GM13976 (cell line): ENCODE measurements at regions not wholly inside any gene's neighbourhood (a gene's known extent, or its start where the extent isn't known, plus 50 kb on each side); places are given as distances from the start of the nearest gene placed in this dataset.
"Not testable (repeated sequence)": the region's sequence is repeated elsewhere in the genome, so short reads cannot be mapped to it uniquely, and the experiment has no call there.

ENCODE experiments used
- DNase-seq: peaks from one replicate; pipeline ENCODE4 v3.0.0; 2012; ENCODE audit warnings: low spot score
- in situ Hi-C: fragments of 300-500 bp; cut with MboI; formaldehyde crosslinking; loops from one replicate; pipeline ENCODE4 v1.12.0; 2022; ENCODE audit warnings: low sequenced_read_pairs, mixed read lengths, inconsistent platforms; ENCODE audit not compliant: unreplicated experiment
- TF ChIP-seq, protein P1 (sequence below): IDR thresholded peaks from 2 replicates; pipeline ENCODE4 v1.5.1; 2012; ENCODE audit warnings: borderline replicate concordance, mild to moderate bottlenecking; ENCODE audit not compliant: insufficient read depth; ENCODE audit errors: extremely low read depth, missing control alignments, control extremely low read depth

DNA sequence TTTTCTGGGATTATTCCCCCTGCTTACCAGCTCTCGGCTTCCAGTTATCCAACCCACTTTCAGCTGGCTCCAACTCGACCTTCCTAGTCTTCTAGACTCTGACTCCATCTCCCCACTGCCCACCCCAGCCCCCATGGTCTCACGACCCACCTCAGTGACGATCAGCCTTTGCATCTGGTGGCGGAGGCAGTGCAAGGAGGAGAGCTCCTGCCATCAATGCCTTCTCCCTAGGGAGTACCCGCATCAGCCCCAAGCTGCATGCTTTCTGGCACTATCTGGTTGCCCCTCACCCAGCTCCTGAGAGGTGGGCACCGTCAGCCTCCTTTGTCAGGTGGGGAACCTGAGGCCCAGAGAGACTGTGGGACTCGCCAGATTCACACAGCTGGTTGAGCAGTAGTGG lies 72.6 kb upstream of the RPL38 start:
- TF ChIP-seq, protein P1, sequence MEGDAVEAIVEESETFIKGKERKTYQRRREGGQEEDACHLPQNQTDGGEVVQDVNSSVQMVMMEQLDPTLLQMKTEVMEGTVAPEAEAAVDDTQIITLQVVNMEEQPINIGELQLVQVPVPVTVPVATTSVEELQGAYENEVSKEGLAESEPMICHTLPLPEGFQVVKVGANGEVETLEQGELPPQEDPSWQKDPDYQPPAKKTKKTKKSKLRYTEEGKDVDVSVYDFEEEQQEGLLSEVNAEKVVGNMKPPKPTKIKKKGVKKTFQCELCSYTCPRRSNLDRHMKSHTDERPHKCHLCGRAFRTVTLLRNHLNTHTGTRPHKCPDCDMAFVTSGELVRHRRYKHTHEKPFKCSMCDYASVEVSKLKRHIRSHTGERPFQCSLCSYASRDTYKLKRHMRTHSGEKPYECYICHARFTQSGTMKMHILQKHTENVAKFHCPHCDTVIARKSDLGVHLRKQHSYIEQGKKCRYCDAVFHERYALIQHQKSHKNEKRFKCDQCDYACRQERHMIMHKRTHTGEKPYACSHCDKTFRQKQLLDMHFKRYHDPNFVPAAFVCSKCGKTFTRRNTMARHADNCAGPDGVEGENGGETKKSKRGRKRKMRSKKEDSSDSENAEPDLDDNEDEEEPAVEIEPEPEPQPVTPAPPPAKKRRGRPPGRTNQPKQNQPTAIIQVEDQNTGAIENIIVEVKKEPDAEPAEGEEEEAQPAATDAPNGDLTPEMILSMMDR: no peak
- in situ Hi-C loops: no loop called here
- DNase-seq: no peak

DNA sequence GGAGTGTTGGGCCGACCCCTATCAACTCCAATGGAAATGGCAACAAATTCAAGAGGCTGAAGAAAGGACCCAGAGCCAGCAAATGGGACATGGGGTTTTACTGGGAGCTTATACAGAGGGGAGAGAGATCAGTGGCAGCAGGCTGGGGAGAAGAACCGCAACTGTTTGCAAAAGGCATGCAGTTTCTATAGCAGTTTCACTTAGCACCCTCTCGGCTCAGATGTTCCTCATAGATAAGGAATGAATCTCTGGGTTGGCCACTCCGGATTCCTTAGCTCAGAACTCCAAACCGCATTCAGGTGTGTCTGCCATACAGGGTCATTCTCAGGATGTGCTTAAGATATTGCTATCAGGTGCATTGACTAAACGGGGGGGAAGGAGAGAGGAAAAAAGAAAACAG lies 71.1 kb upstream of the RPL38 start:
- DNase-seq: no peak
- TF ChIP-seq, protein P1: no peak
- in situ Hi-C loops: no loop called here

DNA sequence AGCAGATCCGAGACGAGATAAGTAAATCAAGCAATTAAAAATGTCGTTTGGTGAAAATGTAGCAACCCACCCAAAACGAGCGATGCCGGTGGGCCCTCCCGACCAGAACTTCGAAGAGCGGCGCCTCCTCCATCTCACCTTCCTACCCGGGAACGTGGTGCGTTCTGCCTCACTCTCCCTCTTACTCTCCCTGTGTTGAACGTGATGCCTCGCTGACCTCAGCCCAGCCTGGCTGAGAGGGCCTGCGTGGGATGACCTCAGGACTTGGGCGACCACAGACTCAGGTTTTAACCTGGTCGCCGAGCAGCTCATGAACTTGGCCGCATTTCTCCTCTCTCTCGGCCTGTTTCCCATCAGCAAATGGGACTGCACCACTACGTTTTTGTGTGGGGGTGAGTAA lies 69.7 kb upstream of the RPL38 start:
- no peak for DNase-seq
- in situ Hi-C loops: no loop called here
- TF ChIP-seq, protein P1: no peak

DNA sequence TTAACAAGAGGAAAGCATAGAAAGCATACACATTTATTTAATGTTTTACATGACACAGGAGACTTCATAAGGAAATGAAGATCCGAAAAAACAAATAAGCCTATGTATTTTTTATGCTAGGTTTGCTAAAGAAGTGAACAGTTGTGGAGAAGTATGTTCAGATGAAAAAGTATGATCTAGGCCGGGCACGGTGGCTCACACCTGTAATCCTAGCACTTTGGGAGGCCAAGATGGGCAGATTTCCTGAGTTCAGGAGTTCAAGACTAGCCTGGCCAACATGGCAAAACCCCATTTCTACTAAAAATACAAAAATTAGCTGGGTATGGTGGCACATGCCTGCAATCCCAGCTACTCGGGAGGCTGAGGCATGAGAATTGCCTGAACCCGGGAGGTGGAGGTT lies 69.2 kb upstream of the RPL38 start:
- DNase-seq, in situ Hi-C loops: not testable (repeated sequence)

DNA sequence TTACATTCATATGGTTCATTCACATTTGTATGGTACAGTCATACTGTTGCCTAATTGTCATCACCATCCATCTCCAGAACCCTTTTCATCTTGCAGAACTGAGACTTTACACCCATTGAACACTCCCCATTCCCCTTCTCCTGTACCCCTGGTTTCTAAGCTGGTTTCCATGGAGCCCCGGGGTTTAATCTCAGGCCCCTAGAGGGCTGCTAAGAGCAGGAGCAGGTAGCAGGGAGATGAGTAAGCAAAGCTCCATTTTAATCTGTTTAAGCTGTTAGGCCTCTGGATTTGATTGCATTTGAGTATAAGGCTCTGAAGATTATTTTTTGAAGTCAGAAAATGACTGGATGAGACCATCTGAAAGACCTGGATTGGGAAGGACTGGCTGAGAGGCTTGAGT lies 68.5 kb upstream of the RPL38 start:
- in situ Hi-C loops: no loop called here
- TF ChIP-seq, protein P1: no peak
- no peak for DNase-seq

DNA sequence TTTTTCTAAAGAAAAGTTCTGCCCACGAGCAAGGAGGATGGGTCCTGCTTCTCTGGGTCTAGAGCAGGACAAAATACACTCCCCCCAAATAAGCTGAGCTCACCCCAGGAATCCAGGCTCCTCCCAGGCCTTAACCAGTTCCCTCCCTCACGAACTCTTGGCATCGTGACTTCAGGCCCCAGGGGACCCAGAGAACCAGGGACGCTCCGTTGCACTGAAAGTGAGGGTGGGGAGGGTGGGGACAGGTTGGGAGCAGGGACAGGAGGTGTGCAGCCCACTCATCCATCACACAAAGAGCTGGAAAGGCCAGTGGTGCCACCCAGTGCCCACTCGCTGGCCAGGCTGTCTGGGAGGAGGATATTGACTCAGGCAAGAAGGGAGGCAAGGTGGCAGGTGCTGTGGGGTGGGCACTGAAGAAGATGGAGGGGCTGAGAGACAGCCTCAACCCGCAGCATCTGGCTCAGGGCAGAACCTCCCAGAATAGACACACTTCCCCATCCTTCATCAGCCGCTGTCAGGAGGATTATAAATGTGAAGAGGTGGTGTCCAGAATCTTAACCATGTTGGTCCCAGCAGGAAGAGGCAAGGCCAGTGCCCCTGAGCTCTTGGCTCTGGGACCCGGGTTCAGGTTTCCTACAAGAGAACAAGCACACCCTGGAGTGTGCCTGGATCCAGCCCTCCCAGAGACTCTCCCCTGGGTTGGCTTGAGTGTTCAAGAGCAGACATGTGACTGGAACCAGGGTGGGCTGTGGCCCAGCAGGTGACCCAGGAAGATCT lies 67.9 kb upstream of the RPL38 start:
- TF ChIP-seq, protein P1: no peak
- DNase-seq: no peak
- in situ Hi-C loops: no loop called here

DNA sequence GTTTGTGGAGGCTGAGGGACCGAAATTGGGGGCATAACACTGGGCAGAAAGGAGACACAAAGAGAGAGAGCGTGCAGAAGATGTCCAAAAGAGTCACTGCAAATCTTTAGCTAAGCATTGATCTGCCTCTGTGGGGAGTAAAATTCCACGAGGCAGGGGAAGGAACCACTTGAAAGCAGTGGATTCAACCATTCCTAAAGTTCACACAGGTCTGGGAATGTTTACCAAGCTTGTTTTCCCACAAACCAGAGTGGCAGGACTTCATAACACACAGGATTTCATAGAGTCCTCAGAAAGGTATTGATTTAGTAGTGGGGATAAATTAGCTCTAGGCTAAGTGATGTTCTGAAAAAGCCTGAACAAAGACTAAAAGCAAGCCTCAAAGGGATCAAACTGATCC lies 66.1 kb upstream of the RPL38 start:
- DNase-seq: no peak
- in situ Hi-C loops: no loop called here
- TF ChIP-seq, protein P1: no peak
